H1 (cell line): ENCODE measurements at regions not wholly inside any gene's neighbourhood (a gene's known extent, or its start where the extent isn't known, plus 50 kb on each side); places are given as distances from the start of the nearest gene placed in this dataset.

Source experiments
- BRCA1 ChIP-seq: IDR thresholded peaks from 2 replicates; pipeline ENCODE4 v1.6.1; 2012; ENCODE audit warnings: low read depth, low read length, improper control_type of control experiment
- EGR1 ChIP-seq: IDR thresholded peaks from 2 replicates; pipeline ENCODE4 v1.6.1; 2011; ENCODE audit warnings: low read depth, low read length, borderline replicate concordance
- EP300 ChIP-seq, 2 experiments: IDR thresholded peaks; 1 replicate in 1 of 2; 2 replicates in 1 of 2; pipeline ENCODE4 v1.6.1; 2011 to 2012; ENCODE audit warnings: low read depth in 2 of 2, low read length in 2 of 2, mild to moderate bottlenecking in 2 of 2, borderline replicate concordance in 1 of 2, inconsistent platforms in 1 of 2, moderate library complexity in 1 of 2
- EZH2 ChIP-seq: fragments of 200-600 bp; sonication (generic); IDR thresholded peaks from 2 replicates; pipeline ENCODE4 v1.7.1; 2012; ENCODE audit warnings: low read depth, mild to moderate bottlenecking, moderate library complexity, low read length, inconsistent platforms; ENCODE audit not compliant: severe bottlenecking
- GABPA ChIP-seq: IDR thresholded peaks from 2 replicates; pipeline ENCODE4 v1.6.1; 2011; ENCODE audit warnings: mild to moderate bottlenecking, low read length, moderate library complexity, borderline replicate concordance; ENCODE audit not compliant: insufficient read depth
- GTF2F1 ChIP-seq: IDR thresholded peaks from 2 replicates; pipeline ENCODE4 v1.6.1; 2012; ENCODE audit warnings: low read depth, low read length, improper control_type of control experiment, borderline replicate concordance
- POLR2A ChIP-seq, 2 experiments: IDR thresholded peaks; 1 replicate in 1 of 2; 2 replicates in 1 of 2; pipeline ENCODE4 v1.6.1; 2011; ENCODE audit warnings: low read depth in 2 of 2, low read length in 2 of 2, mild to moderate bottlenecking in 2 of 2; ENCODE audit errors: control extremely low read depth in 1 of 2
- RAD21 ChIP-seq, 2 experiments: IDR thresholded peaks in 1 of 2; conservative IDR thresholded peaks in 1 of 2; 2 replicates each; pipeline ENCODE4 v1.6.1; 2011; ENCODE audit warnings: low read depth in 2 of 2, low read length in 2 of 2, improper control_type of control experiment in 1 of 2, inconsistent platforms in 1 of 2, mild to moderate bottlenecking in 1 of 2, moderate library complexity in 1 of 2
- TAF1 ChIP-seq: IDR thresholded peaks from 2 replicates; pipeline ENCODE4 v1.6.1; 2011; ENCODE audit warnings: mild to moderate bottlenecking, low read depth, low read length
- TCF12 ChIP-seq: IDR thresholded peaks from 2 replicates; pipeline ENCODE4 v1.6.1; 2011; ENCODE audit warnings: low read depth, mild to moderate bottlenecking, low read length
- TEAD4 ChIP-seq: IDR thresholded peaks from 2 replicates; pipeline ENCODE4 v1.6.1; 2012; ENCODE audit warnings: low read depth, low read length, inconsistent platforms, mixed read lengths
- TF ChIP-seq, protein P1 (sequence below), 3 experiments: IDR thresholded peaks; 1 replicate in 2 of 3; 2 replicates in 1 of 3; pipeline versions ENCODE4 v1.5.1 to v1.6.1; 2011; ENCODE audit warnings: low read length in 3 of 3, mild to moderate bottlenecking in 3 of 3, inconsistent platforms in 2 of 3, low read depth in 1 of 3, moderate library complexity in 1 of 3; ENCODE audit not compliant: insufficient read depth in 1 of 3; ENCODE audit errors: control extremely low read depth in 1 of 3
- TF ChIP-seq, protein P2 (sequence below): IDR thresholded peaks from 2 replicates; pipeline ENCODE4 v1.6.1; 2011; ENCODE audit warnings: low read depth, mild to moderate bottlenecking, low read length; ENCODE audit not compliant: insufficient read depth

DNA sequence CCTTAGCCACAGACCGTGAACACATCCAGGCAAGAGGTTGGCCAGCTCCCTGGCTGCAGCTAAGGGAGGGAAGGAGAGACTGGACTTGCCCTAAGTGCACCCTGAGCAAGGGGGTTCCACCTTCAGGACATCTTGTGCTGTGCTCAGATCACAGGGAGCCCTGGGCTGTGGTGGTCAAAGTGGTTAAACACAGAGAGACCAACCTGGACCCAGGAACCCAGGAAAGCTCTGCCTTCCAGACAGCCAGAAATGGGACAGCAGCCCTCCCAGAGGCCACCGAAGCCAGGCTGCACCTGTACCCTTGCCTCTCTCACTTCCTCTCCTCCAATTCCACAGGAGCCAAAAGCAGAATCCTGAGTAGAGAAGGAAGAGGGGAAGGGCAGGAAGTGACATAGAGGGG lies 105.2 kb upstream of the TMEM45B start:
- TF ChIP-seq POLR2A (IDR thresholded peaks at IDR 0.05; ENCODE audit: control extremely low read depth in 1 of 2, low read depth in 2 of 2, low read length in 2 of 2) (no peak), TEAD4 (no peak), EP300 (IDR thresholded peaks at IDR 0.05; ENCODE audit: borderline replicate concordance in 1 of 2, low read depth in 2 of 2, low read length in 2 of 2) (no peak), BRCA1 (no peak), TAF1 (no peak), GTF2F1 (no peak), EGR1 (no peak), RAD21 (IDR thresholded peaks at IDR 0.05 in 1 of 2, conservative IDR thresholded peaks at IDR 0.05 in 1 of 2; ENCODE audit: low read depth in 2 of 2, low read length in 2 of 2) (no peak), TCF12 (no peak), GABPA (no peak), EZH2 (no peak)
- TF ChIP-seq, protein P1, sequence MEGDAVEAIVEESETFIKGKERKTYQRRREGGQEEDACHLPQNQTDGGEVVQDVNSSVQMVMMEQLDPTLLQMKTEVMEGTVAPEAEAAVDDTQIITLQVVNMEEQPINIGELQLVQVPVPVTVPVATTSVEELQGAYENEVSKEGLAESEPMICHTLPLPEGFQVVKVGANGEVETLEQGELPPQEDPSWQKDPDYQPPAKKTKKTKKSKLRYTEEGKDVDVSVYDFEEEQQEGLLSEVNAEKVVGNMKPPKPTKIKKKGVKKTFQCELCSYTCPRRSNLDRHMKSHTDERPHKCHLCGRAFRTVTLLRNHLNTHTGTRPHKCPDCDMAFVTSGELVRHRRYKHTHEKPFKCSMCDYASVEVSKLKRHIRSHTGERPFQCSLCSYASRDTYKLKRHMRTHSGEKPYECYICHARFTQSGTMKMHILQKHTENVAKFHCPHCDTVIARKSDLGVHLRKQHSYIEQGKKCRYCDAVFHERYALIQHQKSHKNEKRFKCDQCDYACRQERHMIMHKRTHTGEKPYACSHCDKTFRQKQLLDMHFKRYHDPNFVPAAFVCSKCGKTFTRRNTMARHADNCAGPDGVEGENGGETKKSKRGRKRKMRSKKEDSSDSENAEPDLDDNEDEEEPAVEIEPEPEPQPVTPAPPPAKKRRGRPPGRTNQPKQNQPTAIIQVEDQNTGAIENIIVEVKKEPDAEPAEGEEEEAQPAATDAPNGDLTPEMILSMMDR (IDR thresholded peaks at IDR 0.05; ENCODE audit: control extremely low read depth in 1 of 3, insufficient read depth in 1 of 3, low read depth in 1 of 3, low read length in 3 of 3) = no peak
- TF ChIP-seq, protein P2, sequence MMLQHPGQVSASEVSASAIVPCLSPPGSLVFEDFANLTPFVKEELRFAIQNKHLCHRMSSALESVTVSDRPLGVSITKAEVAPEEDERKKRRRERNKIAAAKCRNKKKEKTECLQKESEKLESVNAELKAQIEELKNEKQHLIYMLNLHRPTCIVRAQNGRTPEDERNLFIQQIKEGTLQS = no peak
